ENCODE measurements at regions not wholly inside any gene's neighbourhood (a gene's known extent, or its start where the extent isn't known, plus 50 kb on each side); places are given as distances from the start of the nearest gene placed in this dataset.
"Not testable (repeated sequence)": the region's sequence is repeated elsewhere in the genome, so short reads cannot be mapped to it uniquely, and the experiment has no call there.

GRCh38 chr14:105980224-105980623 is 453.8 kb downstream of the TMEM121 start:
- no peak for DNase-seq
- Histone ChIP-seq H3K27me3 (ENCODE audit: control insufficient read depth, insufficient read depth, low read length) (no peaks in the 10 kb centered on the region), H3K4me3 (ENCODE audit: insufficient read depth, low read depth, low read length) (no peak overlapping the region), H3K36me3 (replicated peaks; ENCODE audit: control insufficient read depth, insufficient read depth, low read length) (no peaks in the 10 kb centered on the region)

- H3K4me3 ChIP-seq (ENCODE audit: insufficient read depth, low read depth, low read length); H3K27me3 ChIP-seq (ENCODE audit: control insufficient read depth, insufficient read depth, low read length); H3K36me3 ChIP-seq (replicated peaks; ENCODE audit: control insufficient read depth, insufficient read depth, low read length); DNase-seq: not testable (repeated sequence)
Observed at GRCh38 chr14:105981517-105982302, 455.3 kb downstream of the TMEM121 start.

GRCh38 chr14:105982664-105983063 is 456.3 kb downstream of the TMEM121 start:
- H3K27me3 ChIP-seq (ENCODE audit: control insufficient read depth, insufficient read depth, low read length): no peaks in the 10 kb centered on the region
- no peak for DNase-seq
- H3K4me3 ChIP-seq (ENCODE audit: insufficient read depth, low read depth, low read length): no peak overlapping the region
- H3K36me3 ChIP-seq (replicated peaks; ENCODE audit: control insufficient read depth, insufficient read depth, low read length): no peaks in the 10 kb centered on the region

GRCh38 chr14:105986894-105987284 is 460.5 kb downstream of the TMEM121 start:
- H3K27me3 ChIP-seq (ENCODE audit: control insufficient read depth, insufficient read depth, low read length): no peaks in the 10 kb centered on the region
- DNase-seq: no peak
- no peak overlapping the region for H3K4me3 ChIP-seq (ENCODE audit: insufficient read depth, low read depth, low read length)
- H3K36me3 ChIP-seq (replicated peaks; ENCODE audit: control insufficient read depth, insufficient read depth, low read length): no peaks in the 10 kb centered on the region

- H3K4me3 ChIP-seq (ENCODE audit: insufficient read depth, low read depth, low read length): no peak overlapping the region
Observed at GRCh38 chr14:105987563-105987962, 461.2 kb downstream of the TMEM121 start.

GRCh38 chr14:105989566-105990302 is 463.4 kb downstream of the TMEM121 start:
- no peak for DNase-seq
- Histone ChIP-seq H3K36me3 (replicated peaks; ENCODE audit: control insufficient read depth, insufficient read depth, low read length) (no peaks in the 10 kb centered on the region), H3K27me3 (ENCODE audit: control insufficient read depth, insufficient read depth, low read length) (no peaks in the 10 kb centered on the region), H3K4me3 (ENCODE audit: insufficient read depth, low read depth, low read length) (no peak overlapping the region)

More at GRCh38 chr14:105987563-105987962, 461.2 kb downstream of the TMEM121 start:
- no peak for DNase-seq
- Histone ChIP-seq H3K27me3 (ENCODE audit: control insufficient read depth, insufficient read depth, low read length) (no peaks in the 10 kb centered on the region), H3K36me3 (replicated peaks; ENCODE audit: control insufficient read depth, insufficient read depth, low read length) (no peaks in the 10 kb centered on the region)

- H3K36me3 ChIP-seq (replicated peaks; ENCODE audit: control insufficient read depth, insufficient read depth, low read length); H3K27me3 ChIP-seq (ENCODE audit: control insufficient read depth, insufficient read depth, low read length); H3K4me3 ChIP-seq (ENCODE audit: insufficient read depth, low read depth, low read length); DNase-seq: not testable (repeated sequence)
Observed at GRCh38 chr14:105991677-105992076, 465.3 kb downstream of the TMEM121 start.

- Histone ChIP-seq H3K27me3 (ENCODE audit: control insufficient read depth, insufficient read depth, low read length) (no peaks in the 10 kb centered on the region), H3K36me3 (replicated peaks; ENCODE audit: control insufficient read depth, insufficient read depth, low read length) (no peaks in the 10 kb centered on the region), H3K4me3 (ENCODE audit: insufficient read depth, low read depth, low read length) (no peak overlapping the region)
- DNase-seq: no peak
Observed at GRCh38 chr14:105993814-105994213, 467.4 kb downstream of the TMEM121 start.

GRCh38 chr14:105995011-105995710 is 468.8 kb downstream of the TMEM121 start:
- not testable (repeated sequence) for H3K36me3 ChIP-seq (replicated peaks; ENCODE audit: control insufficient read depth, insufficient read depth, low read length); H3K4me3 ChIP-seq (ENCODE audit: insufficient read depth, low read depth, low read length); DNase-seq; H3K27me3 ChIP-seq (ENCODE audit: control insufficient read depth, insufficient read depth, low read length)

GRCh38 chr14:105998597-105998996 is 472.2 kb downstream of the TMEM121 start:
- H3K27me3 ChIP-seq (ENCODE audit: control insufficient read depth, insufficient read depth, low read length); H3K36me3 ChIP-seq (replicated peaks; ENCODE audit: control insufficient read depth, insufficient read depth, low read length); DNase-seq; H3K4me3 ChIP-seq (ENCODE audit: insufficient read depth, low read depth, low read length): not testable (repeated sequence)

GRCh38 chr14:105999361-106000028 is 473.1 kb downstream of the TMEM121 start:
- H3K36me3 ChIP-seq (replicated peaks; ENCODE audit: control insufficient read depth, insufficient read depth, low read length): no peaks in the 10 kb centered on the region
- peak; percentile 19 for DNase-seq
- no peaks in the 10 kb centered on the region for H3K27me3 ChIP-seq (ENCODE audit: control insufficient read depth, insufficient read depth, low read length)
- no peak overlapping the region for H3K4me3 ChIP-seq (ENCODE audit: insufficient read depth, low read depth, low read length)

- DNase-seq; H3K27me3 ChIP-seq (ENCODE audit: control insufficient read depth, insufficient read depth, low read length): not testable (repeated sequence)
Observed at GRCh38 chr14:106000029-106000511, 473.7 kb downstream of the TMEM121 start.

GRCh38 chr14:106001277-106001676 is 474.9 kb downstream of the TMEM121 start:
- not testable (repeated sequence) for H3K4me3 ChIP-seq (ENCODE audit: insufficient read depth, low read depth, low read length); H3K36me3 ChIP-seq (replicated peaks; ENCODE audit: control insufficient read depth, insufficient read depth, low read length); H3K27me3 ChIP-seq (ENCODE audit: control insufficient read depth, insufficient read depth, low read length); DNase-seq

More at GRCh38 chr14:106000029-106000511, 473.7 kb downstream of the TMEM121 start:
- H3K36me3 ChIP-seq (replicated peaks; ENCODE audit: control insufficient read depth, insufficient read depth, low read length); H3K4me3 ChIP-seq (ENCODE audit: insufficient read depth, low read depth, low read length): not testable (repeated sequence)

- no peak for DNase-seq
- no peaks in the 10 kb centered on the region for H3K27me3 ChIP-seq (ENCODE audit: control insufficient read depth, insufficient read depth, low read length)
- H3K36me3 ChIP-seq (replicated peaks; ENCODE audit: control insufficient read depth, insufficient read depth, low read length): no peaks in the 10 kb centered on the region
- no peak overlapping the region for H3K4me3 ChIP-seq (ENCODE audit: insufficient read depth, low read depth, low read length)
Observed at GRCh38 chr14:106003351-106003750, 477.0 kb downstream of the TMEM121 start.
